ENCODE measurements at regions not wholly inside any gene's neighbourhood (a gene's known extent, or its start where the extent isn't known, plus 50 kb on each side); places are given as distances from the start of the nearest gene placed in this dataset.

GRCh38 chrX:121823406-121823805 lies 776.0 kb downstream of the GLUD2 start:
- no peak for ATAC-seq
- WGBS, 2 donors (ENCODE audit: low coverage in 1 of 2): 60% methylated on average over 1 of the region's 2 CpGs; no CpG with 5 or more reads in 1 of the 2 donors
- no peaks in the 10 kb centered on the region for H3K27me3 ChIP-seq
- H3K27ac ChIP-seq: no peak overlapping the region
- no peaks in the 10 kb centered on the region for H3K36me3 ChIP-seq
- no peaks in the 10 kb centered on the region for H3K9me3 ChIP-seq
- H3K4me3 ChIP-seq: no peak overlapping the region
- no peaks in the 10 kb centered on the region for H3K4me1 ChIP-seq
- TF ChIP-seq POLR2AphosphoS5 (IDR thresholded peaks at IDR 0.05) (no peak), EP300 (IDR thresholded peaks at IDR 0.05) (no peak), CTCF (IDR thresholded peaks at IDR 0.05) (no peak), POLR2A (IDR thresholded peaks at IDR 0.05) (no peak)

- Histone ChIP-seq H3K36me3 (no peaks in the 10 kb centered on the region), H3K27me3 (no peaks in the 10 kb centered on the region), H3K9me3 (no peaks in the 10 kb centered on the region), H3K27ac (no peak overlapping the region), H3K4me3 (no peak overlapping the region), H3K4me1 (no peaks in the 10 kb centered on the region)
- 25 to 34% methylated on average over 2 of the region's 2 CpGs for WGBS, 2 donors (ENCODE audit: low coverage in 1 of 2)
- no peak for ATAC-seq
- no peak for TF ChIP-seq POLR2AphosphoS5 (IDR thresholded peaks at IDR 0.05)
- no peak for TF ChIP-seq CTCF (IDR thresholded peaks at IDR 0.05)
- no peak for TF ChIP-seq POLR2A (IDR thresholded peaks at IDR 0.05)
- TF ChIP-seq EP300 (IDR thresholded peaks at IDR 0.05): no peak
Observed at GRCh38 chrX:121831601-121832000, 784.2 kb downstream of the GLUD2 start.

GRCh38 chrX:121832446-121832845 lies 785.0 kb downstream of the GLUD2 start:
- no peak for ATAC-seq
- no peaks in the 10 kb centered on the region for H3K36me3 ChIP-seq

GRCh38 chrX:121836000-121836399 lies 788.6 kb downstream of the GLUD2 start:
- Histone ChIP-seq H3K36me3 (no peaks in the 10 kb centered on the region), H3K27ac (no peak overlapping the region), H3K9me3 (no peaks in the 10 kb centered on the region), H3K4me1 (no peaks in the 10 kb centered on the region), H3K27me3 (no peaks in the 10 kb centered on the region), H3K4me3 (no peak overlapping the region)
- TF ChIP-seq CTCF (IDR thresholded peaks at IDR 0.05): no peak
- no peak for TF ChIP-seq EP300 (IDR thresholded peaks at IDR 0.05)
- TF ChIP-seq POLR2AphosphoS5 (IDR thresholded peaks at IDR 0.05): no peak
- no peak for TF ChIP-seq POLR2A (IDR thresholded peaks at IDR 0.05)
- 17 to 88% methylated on average over 1 of the region's 1 CpG for WGBS, 2 donors (ENCODE audit: low coverage in 1 of 2)
- ATAC-seq: no peak

More at GRCh38 chrX:121832446-121832845, 785.0 kb downstream of the GLUD2 start:
- Histone ChIP-seq H3K4me3 (no peak overlapping the region), H3K27me3 (no peaks in the 10 kb centered on the region), H3K9me3 (no peaks in the 10 kb centered on the region), H3K27ac (no peak overlapping the region), H3K4me1 (no peaks in the 10 kb centered on the region)
- 90 to 100% methylated on average over 1 of the region's 1 CpG for WGBS, 2 donors (ENCODE audit: low coverage in 1 of 2)
- TF ChIP-seq EP300 (IDR thresholded peaks at IDR 0.05): no peak
- no peak for TF ChIP-seq POLR2A (IDR thresholded peaks at IDR 0.05)
- TF ChIP-seq CTCF (IDR thresholded peaks at IDR 0.05): no peak

- no peak for TF ChIP-seq CTCF (IDR thresholded peaks at IDR 0.05)
- no peak for TF ChIP-seq POLR2A (IDR thresholded peaks at IDR 0.05)
- no peak for TF ChIP-seq EP300 (IDR thresholded peaks at IDR 0.05)
- no peak for TF ChIP-seq POLR2AphosphoS5 (IDR thresholded peaks at IDR 0.05)
- no peak overlapping the region for H3K4me3 ChIP-seq
- no peak overlapping the region for H3K27ac ChIP-seq
- ATAC-seq: no peak
- no peaks in the 10 kb centered on the region for H3K9me3 ChIP-seq
- WGBS, 2 donors (ENCODE audit: low coverage in 1 of 2): 25 to 67% methylated on average over 1 to 2 of the region's 2 CpGs
- no peaks in the 10 kb centered on the region for H3K4me1 ChIP-seq
- H3K36me3 ChIP-seq: no peaks in the 10 kb centered on the region
- no peaks in the 10 kb centered on the region for H3K27me3 ChIP-seq
Observed at GRCh38 chrX:121851033-121851432, 803.6 kb downstream of the GLUD2 start.
